GM13977 (cell line): ENCODE measurements at regions not wholly inside any gene's neighbourhood (a gene's known extent, or its start where the extent isn't known, plus 50 kb on each side); places are given as distances from the start of the nearest gene placed in this dataset.

Source experiments
- DNase-seq: peaks from one replicate; pipeline ENCODE4 v3.0.0; 2012; ENCODE audit warnings: low spot score
- in situ Hi-C: fragments of 300-500 bp; cut with MboI; formaldehyde crosslinking; loops from one replicate; pipeline ENCODE4 v1.12.0; 2022; ENCODE audit warnings: low sequenced_read_pairs, low pct_unique_long_range_greater_than_20kb, mixed read lengths, inconsistent platforms; ENCODE audit not compliant: unreplicated experiment
- TF ChIP-seq, protein P1 (sequence below): IDR thresholded peaks from 2 replicates; pipeline ENCODE4 v1.5.1; 2012; ENCODE audit warnings: mild to moderate bottlenecking, control low read depth; ENCODE audit not compliant: insufficient read depth; ENCODE audit errors: extremely low read depth, missing control alignments

DNA sequence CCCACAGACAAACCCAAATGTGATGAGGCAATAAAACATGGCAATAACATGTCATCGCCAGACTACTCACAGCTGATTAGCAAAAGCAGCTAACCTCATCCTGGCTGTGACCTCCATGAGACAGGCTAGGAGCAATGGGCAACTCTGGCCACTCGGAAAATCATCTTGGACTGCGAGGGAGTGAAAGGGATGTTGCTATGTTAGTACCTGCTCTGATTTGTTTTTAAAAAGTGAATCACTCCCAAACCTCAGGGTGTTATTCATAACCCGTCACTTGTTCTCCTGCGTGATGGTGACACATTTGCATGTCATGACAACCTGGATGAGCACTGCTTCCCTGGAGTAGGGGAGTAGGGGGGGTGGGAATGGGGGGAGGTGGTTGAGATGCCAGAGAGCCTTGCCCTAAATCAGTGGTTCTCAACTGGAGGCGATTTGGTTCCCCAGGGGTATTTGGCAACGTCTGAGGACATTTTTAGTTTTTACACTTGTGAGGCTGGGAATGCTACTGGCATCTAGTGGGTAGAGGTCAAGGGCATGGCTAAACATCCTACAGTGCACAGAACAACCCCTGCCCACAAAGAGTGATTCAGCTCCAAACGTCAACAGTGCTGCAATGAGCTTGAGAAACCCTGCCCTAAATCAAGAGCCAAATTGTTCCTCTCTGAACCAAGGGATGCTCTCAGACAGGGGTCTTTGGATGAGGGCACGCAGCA is 241.7 kb downstream of the SOX9 start:
- in situ Hi-C loops: no loop called here
- no peak for DNase-seq
- TF ChIP-seq, protein P1, sequence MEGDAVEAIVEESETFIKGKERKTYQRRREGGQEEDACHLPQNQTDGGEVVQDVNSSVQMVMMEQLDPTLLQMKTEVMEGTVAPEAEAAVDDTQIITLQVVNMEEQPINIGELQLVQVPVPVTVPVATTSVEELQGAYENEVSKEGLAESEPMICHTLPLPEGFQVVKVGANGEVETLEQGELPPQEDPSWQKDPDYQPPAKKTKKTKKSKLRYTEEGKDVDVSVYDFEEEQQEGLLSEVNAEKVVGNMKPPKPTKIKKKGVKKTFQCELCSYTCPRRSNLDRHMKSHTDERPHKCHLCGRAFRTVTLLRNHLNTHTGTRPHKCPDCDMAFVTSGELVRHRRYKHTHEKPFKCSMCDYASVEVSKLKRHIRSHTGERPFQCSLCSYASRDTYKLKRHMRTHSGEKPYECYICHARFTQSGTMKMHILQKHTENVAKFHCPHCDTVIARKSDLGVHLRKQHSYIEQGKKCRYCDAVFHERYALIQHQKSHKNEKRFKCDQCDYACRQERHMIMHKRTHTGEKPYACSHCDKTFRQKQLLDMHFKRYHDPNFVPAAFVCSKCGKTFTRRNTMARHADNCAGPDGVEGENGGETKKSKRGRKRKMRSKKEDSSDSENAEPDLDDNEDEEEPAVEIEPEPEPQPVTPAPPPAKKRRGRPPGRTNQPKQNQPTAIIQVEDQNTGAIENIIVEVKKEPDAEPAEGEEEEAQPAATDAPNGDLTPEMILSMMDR: no peak

DNA sequence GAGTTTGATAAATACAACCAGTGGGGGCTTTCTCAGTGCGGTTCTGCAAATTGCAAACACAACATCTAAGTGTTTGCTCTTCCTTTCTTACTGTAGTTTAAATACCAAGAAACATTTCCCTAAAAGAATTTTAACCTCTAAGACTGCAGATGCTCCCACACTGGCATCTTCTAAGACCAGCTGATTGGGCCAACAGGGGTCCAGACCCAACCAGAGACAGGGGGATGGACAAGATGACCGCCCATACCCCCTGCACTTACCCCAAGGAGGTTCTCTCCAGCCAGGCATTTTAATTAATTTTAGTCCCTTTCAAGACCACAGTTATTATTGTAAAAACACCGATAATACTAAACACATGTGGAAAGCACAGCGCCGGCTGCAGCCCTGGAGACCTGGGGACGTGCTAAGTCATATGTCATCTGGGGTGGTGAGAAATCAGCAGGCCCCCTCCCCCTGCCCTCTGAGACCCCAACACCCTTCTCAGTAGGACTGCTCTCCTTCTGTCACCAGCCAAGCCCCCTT is 242.3 kb downstream of the SOX9 start:
- DNase-seq: no peak
- TF ChIP-seq, protein P1: no peak

DNA sequence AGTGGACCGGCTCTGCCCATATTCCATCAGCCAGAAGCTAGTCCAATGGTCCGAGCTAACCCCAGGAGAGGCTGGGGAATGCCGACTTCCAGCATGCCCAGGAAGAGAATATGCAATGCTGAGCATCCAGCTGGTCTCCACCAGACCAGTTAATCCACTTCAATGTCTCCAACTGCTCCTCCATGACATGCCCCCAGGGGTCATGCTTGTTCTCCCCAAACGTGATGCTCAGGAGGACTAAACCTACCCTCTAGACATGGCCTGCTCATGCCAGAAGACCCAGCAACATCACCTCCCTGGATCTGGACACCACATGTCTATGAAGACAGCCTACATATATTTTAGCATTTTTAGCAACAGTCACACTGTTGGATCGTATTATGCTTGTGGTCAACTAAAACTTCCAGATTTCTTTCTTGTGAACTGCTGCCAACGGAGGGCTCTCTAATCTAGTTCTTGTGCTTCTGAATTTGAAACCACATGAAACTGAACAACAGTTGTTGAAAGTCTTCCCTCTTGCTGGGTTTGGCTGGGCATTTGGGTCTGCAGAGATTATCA is 245.1 kb downstream of the SOX9 start:
- in situ Hi-C loops: no loop called here
- TF ChIP-seq, protein P1: no peak
- no peak for DNase-seq

More for the DNA sequence above, 242.3 kb downstream of the SOX9 start:
- in situ Hi-C loops: no loop called here

DNA sequence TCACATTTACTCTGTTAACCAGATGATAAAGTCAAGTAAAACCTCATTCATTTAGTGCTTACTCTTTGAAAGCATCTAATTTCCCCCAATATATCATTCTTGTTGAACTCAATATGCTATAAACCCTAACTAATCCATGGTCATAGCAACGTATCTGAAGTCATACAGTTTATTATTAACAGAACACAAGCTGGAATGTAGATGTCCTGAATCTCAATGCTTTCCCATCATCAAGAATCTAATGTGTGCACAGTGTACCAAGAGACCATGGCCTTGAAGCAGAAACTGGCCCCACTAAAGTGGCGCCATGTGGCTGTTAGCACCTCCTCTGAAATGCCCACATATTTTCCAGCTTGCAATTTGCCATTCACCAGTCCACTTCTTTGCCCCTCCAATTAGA is 245.8 kb downstream of the SOX9 start:
- in situ Hi-C loops: no loop called here
- DNase-seq: no peak
- TF ChIP-seq, protein P1: no peak

DNA sequence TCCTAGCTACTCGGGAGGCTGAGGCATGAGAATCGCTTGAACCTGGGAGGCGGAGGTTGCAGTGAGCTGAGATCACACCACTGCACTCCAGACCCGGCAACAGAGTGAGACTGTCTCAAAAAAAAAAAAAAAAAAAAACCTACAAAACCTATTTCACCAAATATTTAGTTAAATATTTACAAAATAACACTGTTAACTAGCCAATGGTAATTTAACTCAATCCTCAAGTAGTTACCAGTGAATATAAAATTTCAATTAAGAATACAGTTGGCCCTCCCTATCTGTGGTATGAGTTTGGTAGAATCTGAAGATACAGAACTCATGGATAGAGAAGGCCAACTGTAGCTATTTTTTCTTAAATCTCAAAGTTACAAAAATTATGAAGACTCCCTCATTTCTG is 247.4 kb downstream of the SOX9 start:
- in situ Hi-C loops: no loop called here
- no peak for DNase-seq
- TF ChIP-seq, protein P1: no peak

DNA sequence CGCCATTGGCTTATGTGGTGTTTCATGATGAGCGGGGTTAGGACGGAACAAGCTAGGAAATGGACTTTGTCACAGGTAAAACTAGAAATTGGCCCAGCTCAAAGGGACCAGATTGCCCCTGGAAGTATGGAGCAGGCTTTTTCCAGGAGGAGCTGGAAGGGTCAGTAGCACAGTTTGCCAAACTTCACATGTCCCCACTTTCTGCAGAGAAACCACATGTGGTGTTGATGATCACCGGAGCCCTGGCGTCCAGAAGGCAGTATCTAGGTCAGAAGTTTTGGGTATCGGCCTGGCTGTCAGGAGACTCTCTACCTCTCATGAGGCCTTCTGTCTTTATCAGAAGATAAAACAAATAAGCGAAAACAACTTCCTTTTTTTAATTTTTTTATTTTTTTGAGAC is 248.5 kb downstream of the SOX9 start:
- TF ChIP-seq, protein P1: no peak
- no peak for DNase-seq
- in situ Hi-C loops: no loop called here
